NCI-H1694 treated with DMSO at 0.1 percent for 48 hours (cell line): ENCODE measurements at regions not wholly inside any gene's neighbourhood (a gene's known extent, or its start where the extent isn't known, plus 50 kb on each side); places are given as distances from the start of the nearest gene placed in this dataset.
A peak's percentile ranks its signal among the peaks of the same experiment; 100 is the strongest.

ENCODE experiments used
- DNase-seq: peaks from one replicate; lab custom pipeline; 2025; lab: John Stamatoyannopoulos, UW

DNA sequence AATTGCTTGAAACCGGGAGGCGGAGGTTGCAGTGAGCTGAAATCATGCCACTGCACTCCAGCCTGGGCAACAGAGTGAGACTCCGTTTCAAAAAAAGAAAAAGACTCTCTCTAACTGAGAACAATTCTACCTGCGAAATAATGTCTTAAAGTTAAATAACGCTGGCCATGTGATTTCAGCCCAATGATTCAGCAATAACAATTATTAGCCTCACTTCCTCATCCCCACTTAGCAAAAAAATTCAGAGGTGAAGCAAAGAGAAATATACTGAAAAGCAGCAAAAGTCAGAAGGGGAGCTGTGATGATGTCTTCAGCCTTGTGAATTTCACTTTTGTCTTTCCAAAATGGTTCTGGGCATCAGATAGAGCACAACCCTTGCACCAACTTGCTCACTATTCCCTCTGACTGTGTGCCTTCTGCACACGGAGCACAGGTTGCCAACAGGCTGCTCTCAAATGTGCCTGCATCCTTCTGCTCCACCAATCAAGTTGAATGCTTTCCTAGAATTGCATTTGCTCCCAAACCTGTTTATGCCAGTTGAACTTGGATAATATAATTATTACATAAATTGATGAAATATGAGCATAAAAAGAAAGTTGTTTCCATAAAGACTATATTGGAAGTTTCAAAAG, 79.8 kb upstream of the IPO9 start:
- DNase-seq = peak; percentile 15

DNA sequence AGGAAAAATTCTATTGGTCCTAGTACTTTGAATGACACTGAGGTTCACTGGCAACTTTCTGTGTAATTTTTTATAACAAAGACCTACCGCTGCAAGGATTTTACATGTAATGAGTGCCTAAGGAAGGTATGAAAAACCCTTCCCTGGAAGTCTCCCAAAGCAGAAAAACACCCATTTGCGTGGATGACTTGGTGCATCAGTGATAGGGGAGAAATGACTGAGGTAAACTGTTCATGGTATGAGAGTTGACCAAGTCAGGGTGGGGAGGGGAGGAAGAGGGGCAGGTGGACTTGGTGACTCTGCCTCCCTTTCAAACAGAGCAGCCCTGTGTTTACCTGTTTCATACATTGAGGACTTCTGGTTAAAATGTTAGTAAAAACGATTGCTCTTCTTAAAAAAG, 78.8 kb upstream of the IPO9 start:
- no peak for DNase-seq

DNA sequence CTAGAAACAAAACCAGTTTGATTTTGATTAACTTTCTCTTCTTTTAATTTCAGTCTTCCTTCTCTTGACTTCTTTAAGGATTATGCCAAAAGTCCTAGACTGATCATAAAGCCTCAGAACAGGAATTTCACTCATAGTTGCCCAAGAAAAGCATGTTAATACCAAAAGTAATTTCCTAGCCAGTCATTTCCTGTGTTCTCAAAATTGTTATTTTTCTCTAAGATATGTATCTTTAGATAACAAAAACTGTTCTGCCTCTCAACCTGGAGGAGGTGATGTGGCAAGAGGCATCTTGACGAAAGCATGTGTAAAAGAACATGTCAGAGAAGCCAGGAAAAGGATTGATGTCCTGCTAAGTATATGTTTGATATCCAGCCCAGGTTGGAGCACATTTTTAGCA, 78.0 kb upstream of the IPO9 start:
- no peak for DNase-seq

DNA sequence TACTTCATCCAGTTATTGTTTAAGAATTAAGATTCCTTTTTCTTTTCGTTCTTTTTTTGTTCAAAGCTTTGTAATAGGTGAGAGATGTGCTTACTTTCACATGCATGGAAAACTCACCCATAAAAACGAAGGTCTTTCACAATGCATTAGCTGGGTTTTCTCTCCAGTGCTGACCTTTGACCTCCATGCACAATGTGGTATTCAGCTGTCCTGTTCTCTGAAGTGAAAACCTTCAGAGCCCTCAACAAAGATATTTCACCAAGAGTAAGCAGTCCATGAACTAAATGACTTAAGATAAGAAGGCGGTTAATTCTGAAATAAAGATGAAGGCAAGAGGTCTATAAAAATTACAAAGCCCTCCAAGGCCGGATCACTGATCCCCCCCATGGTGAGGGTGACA, 77.1 kb upstream of the IPO9 start:
- DNase-seq = no peak

DNA sequence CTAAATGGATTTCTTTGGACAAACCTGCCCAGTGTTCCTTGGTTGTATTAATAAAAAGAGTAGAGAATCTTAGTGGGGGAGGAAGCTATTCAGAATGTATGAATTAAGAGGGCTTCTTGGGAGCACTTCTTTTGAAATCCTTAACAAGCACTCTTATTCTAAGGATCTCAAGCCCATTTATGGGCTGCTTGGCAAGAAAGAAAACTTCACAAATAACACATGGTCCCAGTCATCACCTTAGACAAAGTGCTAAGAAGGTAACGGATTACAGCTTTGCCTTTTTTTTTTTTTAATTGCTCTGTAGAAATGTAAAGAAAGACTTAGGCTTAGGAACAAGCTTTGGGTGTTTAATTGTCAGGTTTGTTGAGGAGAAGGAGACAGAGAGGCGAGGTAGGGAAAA, 76.6 kb upstream of the IPO9 start:
- no peak for DNase-seq

- DNase-seq = no peak
These were observed 75.5 kb upstream of the IPO9 start for GRCh38 chr1:201753492-201753891.

DNA sequence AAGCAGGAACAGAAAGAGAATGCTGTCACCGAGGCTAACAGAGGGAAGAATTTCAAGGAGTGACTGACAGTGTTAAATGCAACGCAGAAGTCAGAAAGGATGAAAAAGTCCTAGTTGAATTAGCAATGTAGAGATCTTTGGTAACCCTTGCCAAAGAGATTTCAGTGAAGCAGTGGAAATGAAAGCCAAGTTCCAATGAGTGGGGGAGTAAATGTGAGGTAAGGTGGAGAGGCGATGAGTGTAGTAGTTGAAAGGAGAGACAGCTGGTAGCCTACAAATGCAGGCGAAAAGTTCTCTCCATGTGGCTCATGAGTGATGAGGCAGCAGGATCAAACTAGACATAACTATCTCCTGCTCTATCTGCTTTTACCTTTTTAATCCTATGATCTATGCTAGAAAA, 74.6 kb upstream of the IPO9 start:
- no peak for DNase-seq

DNA sequence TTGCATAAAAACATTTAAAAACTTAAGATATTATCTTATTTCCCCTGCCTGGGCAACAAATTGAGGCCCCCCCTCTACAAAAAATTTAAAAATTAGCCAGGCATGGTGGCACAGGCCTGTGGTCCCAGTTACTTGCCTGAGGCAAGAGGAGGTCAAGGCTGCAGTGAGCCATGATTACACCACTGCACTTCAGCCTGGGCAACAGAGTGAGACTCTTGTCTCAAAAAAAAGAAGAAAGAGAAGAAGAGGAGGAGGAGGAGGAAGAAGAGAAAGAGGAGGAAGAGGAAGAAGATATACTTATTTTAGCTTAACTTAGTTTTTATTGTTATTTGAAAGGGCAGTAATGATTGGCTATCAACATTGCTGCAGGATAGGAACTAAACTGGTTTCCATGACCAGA, 73.8 kb upstream of the IPO9 start:
- no peak for DNase-seq

GRCh38 chr1:201756406-201756805, 72.6 kb upstream of the IPO9 start:
- DNase-seq = no peak

GRCh38 chr1:201758499-201759050, 70.4 kb upstream of the IPO9 start:
- DNase-seq = peak; percentile 55

GRCh38 chr1:201759194-201759815, 69.7 kb upstream of the IPO9 start:
- DNase-seq = peak; percentile 5

- DNase-seq = no peak
These were observed 68.4 kb upstream of the IPO9 start for GRCh38 chr1:201760516-201760915.

GRCh38 chr1:201761178-201761577, 67.8 kb upstream of the IPO9 start:
- DNase-seq = no peak

DNA sequence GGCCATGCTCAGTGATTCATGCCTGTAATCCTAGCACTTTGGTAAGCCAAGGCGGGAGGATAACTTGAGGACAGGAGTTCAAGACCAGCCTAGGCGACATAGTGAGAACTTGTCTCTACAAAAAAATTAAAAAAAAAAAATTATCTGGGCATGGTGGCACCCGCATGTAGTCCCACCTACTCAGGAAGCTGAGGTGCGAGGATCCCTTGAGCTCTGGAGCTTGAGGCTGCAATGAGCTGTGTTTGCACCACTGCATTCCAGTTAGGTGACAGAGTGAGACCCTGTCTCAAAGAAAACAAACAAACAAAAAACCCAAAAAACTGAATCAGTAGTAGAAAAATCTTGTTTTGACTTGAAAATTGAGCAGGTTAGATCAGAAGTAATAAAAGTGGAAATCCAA, 67.1 kb upstream of the IPO9 start:
- DNase-seq = no peak

DNA sequence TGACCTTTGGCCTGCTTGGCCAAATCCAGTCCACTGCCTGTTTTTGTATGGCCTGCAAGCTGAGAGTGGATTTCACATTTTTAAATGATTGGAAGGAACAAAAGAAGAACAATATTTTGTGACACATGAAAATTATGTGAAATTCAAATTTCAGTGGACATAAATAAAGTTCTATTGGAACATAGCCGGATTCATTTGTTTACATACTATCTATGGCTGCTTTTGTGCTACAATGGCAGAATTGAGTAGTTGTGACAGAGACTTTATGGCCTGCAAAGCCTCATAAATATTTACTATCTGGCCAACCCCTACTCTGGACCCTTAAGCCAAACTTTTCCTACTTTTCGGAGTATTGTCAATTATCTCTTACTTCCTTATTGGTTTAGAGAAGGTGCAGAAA, 66.6 kb upstream of the IPO9 start:
- no peak for DNase-seq

DNA sequence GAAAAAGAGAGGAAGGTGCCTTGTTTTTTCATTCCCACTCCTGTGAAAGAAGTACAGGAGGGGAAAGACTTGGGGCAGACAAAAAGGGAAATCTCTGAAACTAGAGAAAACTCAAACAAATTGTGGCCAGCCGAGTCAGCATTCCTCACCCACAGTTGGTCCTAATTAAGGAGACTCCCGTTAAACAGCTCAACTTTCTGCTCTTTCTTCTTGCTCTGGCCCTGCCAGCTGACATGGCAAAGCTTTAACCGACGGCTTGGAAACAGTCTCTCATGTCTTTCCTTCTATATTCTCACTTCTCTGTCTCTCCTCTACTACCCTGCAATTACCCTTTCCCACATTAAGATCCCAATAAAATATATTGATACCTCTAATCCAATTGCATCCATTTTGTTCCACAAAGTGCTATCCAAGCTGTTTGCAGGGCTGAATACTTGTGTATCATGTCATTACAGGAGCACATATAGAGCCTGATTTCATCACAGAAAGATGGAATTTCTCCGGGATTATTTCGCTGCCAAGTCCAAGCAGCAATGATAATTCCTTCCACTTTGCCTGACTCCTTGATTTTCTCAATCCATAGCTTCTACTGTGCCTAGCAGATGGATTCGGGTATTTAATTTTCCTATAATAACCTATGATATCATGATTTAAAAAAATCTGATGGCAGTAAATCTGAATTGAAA, 65.4 kb upstream of the IPO9 start:
- no peak for DNase-seq

DNA sequence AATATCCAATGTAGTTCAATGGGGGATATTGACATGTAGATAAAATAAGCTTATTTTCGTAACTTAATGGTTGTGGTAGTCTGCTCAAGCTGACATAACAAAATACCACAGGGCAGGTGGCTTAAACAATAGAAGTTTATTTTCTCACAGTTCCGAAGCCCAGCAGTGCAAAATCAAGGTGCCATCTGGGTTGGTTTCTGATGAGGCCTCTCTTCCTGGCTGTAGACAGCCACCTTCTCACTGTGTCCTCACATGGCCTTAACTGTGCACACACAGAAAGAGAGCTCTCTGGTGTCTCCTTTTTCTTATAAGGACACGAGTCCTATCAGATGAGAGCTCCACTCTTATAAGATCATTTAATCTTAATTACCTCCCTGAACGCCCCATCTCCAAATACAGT, 64.8 kb upstream of the IPO9 start:
- DNase-seq = peak; percentile 32

DNA sequence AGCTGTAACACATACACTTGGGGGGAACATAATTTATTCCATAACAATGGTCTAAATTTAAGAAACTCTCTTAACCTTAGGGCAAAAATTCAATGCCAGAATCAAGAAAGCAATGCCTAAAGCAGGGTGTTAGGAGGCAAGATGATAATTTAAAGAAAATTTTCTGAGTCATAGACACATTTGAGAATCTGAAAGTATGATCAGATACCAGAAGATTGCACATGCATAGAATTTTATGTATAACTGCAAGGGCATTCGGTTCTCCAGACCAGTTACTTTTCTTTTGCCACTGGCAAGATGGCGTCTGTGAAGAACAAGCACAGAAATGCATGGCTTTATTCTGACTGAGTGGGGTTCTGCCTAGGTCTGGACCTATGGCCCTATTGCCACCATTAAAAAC, 64.4 kb upstream of the IPO9 start:
- DNase-seq = no peak

DNA sequence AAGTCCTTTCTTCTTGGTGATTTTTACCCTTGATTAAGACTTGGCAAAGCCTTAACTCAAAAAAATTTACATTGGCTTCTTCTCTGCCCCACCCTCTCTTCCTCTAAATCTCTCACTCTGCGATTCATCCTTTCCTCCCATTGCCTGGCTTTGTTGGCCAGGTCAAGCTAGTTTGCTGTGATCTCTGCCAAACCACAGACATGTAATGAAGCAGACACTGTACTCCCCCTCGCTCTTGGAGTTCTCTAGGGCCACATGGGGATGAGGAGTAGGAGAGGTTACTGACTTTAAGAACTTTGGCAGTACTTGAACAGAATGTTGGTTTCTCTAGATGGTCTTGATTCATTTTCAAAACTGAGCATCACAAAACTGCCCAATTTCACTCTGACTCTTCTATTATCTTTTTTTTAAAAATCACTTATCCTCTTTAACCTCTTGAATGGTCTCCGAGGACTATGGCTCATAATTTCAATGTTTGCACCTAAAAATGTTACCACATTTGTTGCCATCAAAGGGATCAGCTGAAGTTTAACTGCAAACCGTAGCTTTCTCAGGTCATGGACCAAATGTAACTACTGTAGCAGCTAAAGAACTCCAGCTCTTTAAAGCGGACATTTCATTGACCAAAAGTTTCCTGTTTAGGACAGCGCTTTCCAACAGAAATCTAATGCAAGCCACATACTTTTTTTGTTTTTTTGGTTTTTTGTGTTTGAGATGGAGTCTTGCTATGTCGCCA, 62.7 kb upstream of the IPO9 start:
- DNase-seq = no peak

DNA sequence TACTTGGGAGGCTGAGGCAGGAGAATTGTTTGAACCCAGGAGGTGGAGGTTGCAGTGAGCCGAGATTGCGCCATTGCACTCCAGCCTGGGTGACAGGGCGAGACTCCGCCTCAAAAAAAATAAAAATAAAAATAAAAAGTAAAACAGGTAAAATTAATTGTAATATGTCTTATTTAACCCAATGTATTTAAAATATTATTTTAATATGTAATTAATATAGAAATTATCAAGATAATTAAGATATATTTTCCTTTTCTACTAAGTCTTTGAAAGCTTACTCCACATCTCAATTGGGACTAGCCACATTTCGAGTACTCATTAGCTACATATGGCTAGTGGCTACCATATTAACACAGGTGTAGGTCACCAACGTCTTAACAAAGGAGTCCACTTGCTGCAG, 61.6 kb upstream of the IPO9 start:
- no peak for DNase-seq

DNA sequence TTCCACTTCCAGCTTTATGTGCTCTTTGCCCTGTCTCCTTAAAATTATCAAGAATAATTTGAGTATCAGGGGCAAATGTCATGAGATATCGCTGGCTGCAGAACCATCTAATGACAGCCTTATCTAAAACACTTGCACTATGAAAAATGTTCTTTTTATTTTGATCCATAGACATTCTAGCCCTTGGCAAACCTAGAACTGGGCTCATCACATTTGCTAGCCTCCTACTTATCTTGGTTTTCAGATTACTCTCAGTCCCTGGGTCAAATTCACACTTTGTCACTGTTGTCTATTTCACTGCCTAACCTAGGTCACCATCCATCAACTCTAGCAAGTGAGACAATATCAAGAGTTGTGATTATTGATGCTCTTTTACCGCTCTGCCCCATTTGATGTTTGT, 59.9 kb upstream of the IPO9 start:
- no peak for DNase-seq

GRCh38 chr1:201769966-201770365, 59.0 kb upstream of the IPO9 start:
- DNase-seq = no peak

- no peak for DNase-seq
These were observed 57.5 kb upstream of the IPO9 start for GRCh38 chr1:201771466-201771865.
